Hepatocyte (in vitro differentiated cells): ENCODE measurements at regions not wholly inside any gene's neighbourhood (a gene's known extent, or its start where the extent isn't known, plus 50 kb on each side); places are given as distances from the start of the nearest gene placed in this dataset.

Experiments
- CTCF ChIP-seq: fragments of 200-600 bp; sonication (generic); IDR thresholded peaks from 2 replicates; pipeline ENCODE4 v1.5.1; 2016; ENCODE audit warnings: antibody characterized with exemption, mild to moderate bottlenecking; ENCODE audit not compliant: poor library complexity
- EZH2 ChIP-seq: fragments of 200-600 bp; sonication (generic); IDR thresholded peaks from 2 replicates; pipeline ENCODE4 v1.6.1; 2016; ENCODE audit warnings: antibody characterized with exemption, mild to moderate bottlenecking, borderline replicate concordance
- EZH2phosphoT487 ChIP-seq: fragments of 200-600 bp; sonication (generic); IDR thresholded peaks from one replicate; pipeline ENCODE4 v1.6.1; 2018; ENCODE audit warnings: antibody characterized with exemption, mild to moderate bottlenecking, low read depth, moderate library complexity; ENCODE audit not compliant: unreplicated experiment, severe bottlenecking

- TF ChIP-seq CTCF, result no peak
- TF ChIP-seq EZH2phosphoT487, result no peak
- no peak for TF ChIP-seq EZH2
Measured at GRCh38 chr7:88363869-88364268, 57.2 kb upstream of the STEAP4 start.
